Gastroesophageal sphincter (tissue), 3 donors: ENCODE measurements at regions not wholly inside any gene's neighbourhood (a gene's known extent, or its start where the extent isn't known, plus 50 kb on each side); places are given as distances from the start of the nearest gene placed in this dataset.

Source experiments
- EP300 ChIP-seq: sonication (generic); formaldehyde crosslinking; IDR thresholded peaks from one replicate; pipeline ENCODE4 v1.6.1; 2017; ENCODE audit warnings: antibody characterized with exemption, mild to moderate bottlenecking
- POLR2A ChIP-seq, 2 donors: fragments of 450-650 bp; IDR thresholded peaks; one replicate each; pipeline ENCODE4 v1.6.1; 2017; ENCODE audit warnings: antibody characterized with exemption in 2 of 2, mild to moderate bottlenecking in 2 of 2, moderate library complexity in 1 of 2
- POLR2AphosphoS5 ChIP-seq: sonication (generic); formaldehyde crosslinking; IDR thresholded peaks from one replicate; pipeline ENCODE4 v1.6.1; 2017; ENCODE audit warnings: antibody characterized with exemption
- TF ChIP-seq, protein P1 (sequence below), 4 experiments: fragments of 200-600 bp in 2 of 4; fragments of 450-650 bp in 2 of 4; sonication (generic) in 1 of 4; IDR thresholded peaks; one replicate each; pipeline ENCODE4 v1.5.1; 2017 to 2019; ENCODE audit warnings: antibody characterized with exemption in 4 of 4, mild to moderate bottlenecking in 2 of 4, moderate library complexity in 2 of 4

DNA sequence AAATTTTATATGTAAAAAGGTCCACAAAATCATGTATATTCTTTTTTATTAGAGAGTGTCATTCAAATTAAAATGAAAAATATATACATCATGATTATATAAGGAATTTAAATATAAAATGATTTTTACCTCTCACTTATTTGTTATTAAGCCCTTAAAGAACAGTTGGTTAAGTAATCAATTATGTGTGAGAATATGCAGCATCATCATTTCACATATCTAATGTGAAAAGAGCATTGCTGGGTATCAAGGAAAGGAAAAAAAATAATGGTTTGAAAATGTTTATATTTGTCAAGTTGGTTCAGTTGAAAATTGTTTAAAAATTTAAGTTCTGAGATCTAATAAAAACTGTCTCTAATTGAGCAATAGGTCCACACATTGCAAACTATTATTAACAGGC is 363.6 kb upstream of the GRM3 start:
- TF ChIP-seq POLR2A (IDR thresholded peaks at IDR 0.05) = no peak
- TF ChIP-seq, protein P1, sequence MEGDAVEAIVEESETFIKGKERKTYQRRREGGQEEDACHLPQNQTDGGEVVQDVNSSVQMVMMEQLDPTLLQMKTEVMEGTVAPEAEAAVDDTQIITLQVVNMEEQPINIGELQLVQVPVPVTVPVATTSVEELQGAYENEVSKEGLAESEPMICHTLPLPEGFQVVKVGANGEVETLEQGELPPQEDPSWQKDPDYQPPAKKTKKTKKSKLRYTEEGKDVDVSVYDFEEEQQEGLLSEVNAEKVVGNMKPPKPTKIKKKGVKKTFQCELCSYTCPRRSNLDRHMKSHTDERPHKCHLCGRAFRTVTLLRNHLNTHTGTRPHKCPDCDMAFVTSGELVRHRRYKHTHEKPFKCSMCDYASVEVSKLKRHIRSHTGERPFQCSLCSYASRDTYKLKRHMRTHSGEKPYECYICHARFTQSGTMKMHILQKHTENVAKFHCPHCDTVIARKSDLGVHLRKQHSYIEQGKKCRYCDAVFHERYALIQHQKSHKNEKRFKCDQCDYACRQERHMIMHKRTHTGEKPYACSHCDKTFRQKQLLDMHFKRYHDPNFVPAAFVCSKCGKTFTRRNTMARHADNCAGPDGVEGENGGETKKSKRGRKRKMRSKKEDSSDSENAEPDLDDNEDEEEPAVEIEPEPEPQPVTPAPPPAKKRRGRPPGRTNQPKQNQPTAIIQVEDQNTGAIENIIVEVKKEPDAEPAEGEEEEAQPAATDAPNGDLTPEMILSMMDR (IDR thresholded peaks at IDR 0.05) = no peak
- no peak for TF ChIP-seq EP300
- TF ChIP-seq POLR2AphosphoS5 = no peak
